GM12878 (cell line): ENCODE measurements at regions not wholly inside any gene's neighbourhood (a gene's known extent, or its start where the extent isn't known, plus 50 kb on each side); places are given as distances from the start of the nearest gene placed in this dataset.

Experiments
- ATAC-seq: fragments of 200-7000 bp; cut with Tn5 transposase; 3 replicates; pipeline ENCODE4 v1.9.1; 2020; ENCODE audit warnings: mild to moderate bottlenecking, moderate library complexity
- BruUV-seq: library from RNA; stranded (reverse); fragments of 400-500 nt; replicated peaks from 2 replicates; lab custom pipeline; 2021; lab: Mats Ljungman, UMichigan
- CTCF ChIA-PET: fragments of 300-600 bp; sonication (Branson Sonifier 250); formaldehyde crosslinking; extraction: SDS; loops from one replicate; lab custom pipeline; 2021; ENCODE audit warnings: inconsistent platforms; lab: Yijun Ruan, JAX
- POLR2A ChIA-PET: fragments of 350-600 bp; formaldehyde crosslinking; extraction: SDS; loops from one replicate; lab custom pipeline; 2021; ENCODE audit warnings: inconsistent platforms; lab: Charles Lee
- RAD21 ChIA-PET: fragments of 300-600 bp; sonication (Branson Sonifier 250); formaldehyde crosslinking; loops from one replicate; lab custom pipeline; 2023; ENCODE audit warnings: antibody characterized with exemption; ENCODE audit not compliant: unreplicated experiment; lab: Charles Lee
- SMC1A ChIA-PET: fragments of 300-600 bp; sonication (Branson Sonifier 250); formaldehyde crosslinking; loops from one replicate; lab custom pipeline; 2023; ENCODE audit not compliant: unreplicated experiment, uncharacterized antibody; lab: Charles Lee
- DNase-seq: peaks from one replicate; pipeline ENCODE4 v3.0.0-alpha.2; 2011; ENCODE audit warnings: low read depth, low spot score
- FAIRE-seq: peaks from 3 replicates; lab custom pipeline; 2011; peaks lifted over from hg19 to GRCh38; lab: Jason Lieb, UNC
- H2AFZ ChIP-seq: 2 replicates; pipeline ENCODE4 v1.6.0; 2011; ENCODE audit warnings: low read depth, low read length, control low read depth; ENCODE audit not compliant: control insufficient read depth
- H3K27ac ChIP-seq: 2 replicates; pipeline ENCODE4 v1.5.1; 2011; ENCODE audit warnings: control low read depth; ENCODE audit not compliant: control insufficient read depth, insufficient read depth
- H3K27me3 ChIP-seq, 2 experiments: replicated peaks in 1 of 2; 2 replicates each; pipeline versions ENCODE4 v1.6.0 to v1.6.1; 2011; ENCODE audit warnings: low read length in 1 of 2; ENCODE audit not compliant: control insufficient read depth in 2 of 2, insufficient read depth in 2 of 2
- H3K36me3 ChIP-seq, 2 experiments: 2 replicates each; pipeline ENCODE4 v1.5.1; 2011; ENCODE audit warnings: low read length in 1 of 2; ENCODE audit not compliant: control insufficient read depth in 2 of 2, insufficient read depth in 2 of 2
- H3K4me1 ChIP-seq: 2 replicates; pipeline ENCODE4 v1.6.1; 2011; ENCODE audit warnings: mild to moderate bottlenecking, low read length, moderate library complexity, mixed read lengths; ENCODE audit not compliant: control insufficient read depth, insufficient read depth
- H3K4me2 ChIP-seq: 2 replicates; pipeline ENCODE4 v1.6.0; 2011; ENCODE audit warnings: control low read depth; ENCODE audit not compliant: control insufficient read depth, insufficient read depth
- H3K4me3 ChIP-seq: fragments of 200-600 bp; sonication (generic); 2 replicates; pipeline ENCODE4 v1.5.1; 2016
- H3K79me2 ChIP-seq: 2 replicates; pipeline ENCODE4 v1.6.0; 2011; ENCODE audit warnings: low read length; ENCODE audit not compliant: control insufficient read depth, insufficient read depth
- H3K9ac ChIP-seq: 2 replicates; pipeline ENCODE4 v1.8.0; 2011; ENCODE audit warnings: low read length, control low read depth, mixed read lengths; ENCODE audit not compliant: control insufficient read depth, insufficient read depth
- H3K9me3 ChIP-seq: replicated peaks from 3 replicates; pipeline ENCODE4 v1.5.1; 2011; ENCODE audit warnings: mild to moderate bottlenecking, low read length; ENCODE audit not compliant: control insufficient read depth, insufficient read depth
- H4K20me1 ChIP-seq: 2 replicates; pipeline ENCODE4 v1.6.0; 2011; ENCODE audit not compliant: control insufficient read depth, insufficient read depth
- BRCA1 ChIP-seq: IDR thresholded peaks from 2 replicates; pipeline ENCODE4 v1.6.1; 2011; ENCODE audit warnings: low read depth, low read length, improper control_type of control experiment
- CBX5 ChIP-seq: sonication (generic); IDR thresholded peaks from 2 replicates; pipeline ENCODE4 v1.6.1; 2016; ENCODE audit warnings: low read depth, moderate library complexity, mild to moderate bottlenecking, inconsistent platforms
- PBX3 ChIP-seq: IDR thresholded peaks from 2 replicates; pipeline ENCODE4 v1.6.1; 2011; ENCODE audit warnings: mild to moderate bottlenecking, low read depth, low read length, moderate library complexity; ENCODE audit not compliant: insufficient replicate concordance
- USF1 ChIP-seq: IDR thresholded peaks from 2 replicates; pipeline ENCODE4 v1.6.1; 2011; ENCODE audit warnings: borderline replicate concordance, low read depth, mild to moderate bottlenecking, moderate library complexity, mixed read lengths, low read length; ENCODE audit not compliant: insufficient read depth; ENCODE audit errors: extremely low read length
- ZBTB40 ChIP-seq: fragments of 450-650 bp; IDR thresholded peaks from 2 replicates; pipeline ENCODE4 v1.6.1; 2016; ENCODE audit warnings: mild to moderate bottlenecking, moderate library complexity, borderline replicate concordance
- ZSCAN29 ChIP-seq: fragments of 450-650 bp; IDR thresholded peaks from 2 replicates; pipeline ENCODE4 v1.6.1; 2017; ENCODE audit warnings: mild to moderate bottlenecking, moderate library complexity
- WGBS: methylation state at CpG from one replicate; pipeline ENCODE4 v1.1.6; 2016; ENCODE audit warnings: low lambda C conversion rate; ENCODE audit not compliant: insufficient replicate concordance, insufficient coverage; ENCODE audit errors: missing lambda C conversion rate; 5-methylcytosine and 5-hydroxymethylcytosine counted together
- in situ Hi-C: fragments of 300-500 bp; cut with MboI; formaldehyde crosslinking; loops from 9 replicates; pipeline ENCODE4 v1.14.3; 2018; ENCODE audit warnings: mixed read lengths
- intact Hi-C: fragments of 100-400 bp; cut with micrococcal nuclease; formaldehyde crosslinking; loops from one replicate; pipeline ENCODE4 v1.14.2; 2022; ENCODE audit not compliant: unreplicated experiment

- H3K79me2 ChIP-seq = no peaks in the 10 kb centered on the region
- no peak overlapping the region for H3K4me3 ChIP-seq
- no peaks in the 10 kb centered on the region for H3K27me3 ChIP-seq
- H3K9ac ChIP-seq = no peak overlapping the region
- in situ Hi-C loops (no loop called here), intact Hi-C loops (no loop called here)
- H3K4me1 ChIP-seq = no peaks in the 10 kb centered on the region
- TF ChIP-seq ZBTB40 (no peak), PBX3 (no peak), CBX5 (no peak), USF1 (no peak), BRCA1 (no peak), ZSCAN29 (no peak)
- H4K20me1 ChIP-seq = no peaks in the 10 kb centered on the region
- FAIRE-seq = no peak
- ChIA-PET SMC1A (no interaction called here), CTCF (interaction anchor here (1.8 kb wide), 1 partner anchor 10 kb away, joined by 5 read pairs; no protein-coding TSS in a partner anchor), POLR2A (no interaction called here), RAD21 (no interaction called here)
- H2AFZ ChIP-seq = no peak overlapping the region
- H3K27ac ChIP-seq = no peak overlapping the region
- ATAC-seq = no peak
- DNase-seq = no peak
- H3K9me3 ChIP-seq = no peaks in the 10 kb centered on the region
- no peaks in the 10 kb centered on the region for H3K36me3 ChIP-seq
- WGBS = 60% methylated on average over 2 of the region's 2 CpGs
- BruUV-seq = no TSS peak
- no peak overlapping the region for H3K4me2 ChIP-seq
Measured at GRCh38 chr6:120558294-120558693, 776.0 kb downstream of the TBC1D32 start.
